HL-60 (cell line): ENCODE measurements at regions not wholly inside any gene's neighbourhood (a gene's known extent, or its start where the extent isn't known, plus 50 kb on each side); places are given as distances from the start of the nearest gene placed in this dataset.

ENCODE experiments used
- DNase-seq, 2 experiments: peaks; one replicate each; pipeline ENCODE4 v3.0.0-alpha.2; 2010 to 2020; ENCODE audit warnings: low read depth in 1 of 2, low spot score in 1 of 2
- H3K27ac ChIP-seq: fragments of 250-450 bp; sonication (Bioruptor Pico); replicated peaks from 2 replicates; pipeline ENCODE4 v1.5.1; 2020; ENCODE audit warnings: mild to moderate bottlenecking, moderate library complexity
- H3K27me3 ChIP-seq: fragments of 250-450 bp; sonication (Bioruptor Pico); 2 replicates; pipeline ENCODE4 v1.5.1; 2021; ENCODE audit warnings: mild to moderate bottlenecking, moderate library complexity; ENCODE audit not compliant: insufficient read depth, poor library complexity, severe bottlenecking
- H3K4me3 ChIP-seq: replicated peaks from 2 replicates; pipeline ENCODE4 v1.5.1; 2011; ENCODE audit warnings: mild to moderate bottlenecking, control low read depth, low read length; ENCODE audit not compliant: insufficient read depth
- GABPA ChIP-seq: IDR thresholded peaks from 2 replicates; pipeline ENCODE4 v1.6.1; 2012; ENCODE audit warnings: low read depth
- POLR2AphosphoS5 ChIP-seq: IDR thresholded peaks from 2 replicates; pipeline ENCODE4 v1.6.1; 2012; ENCODE audit warnings: low read depth
- SPI1 ChIP-seq: IDR thresholded peaks from 2 replicates; pipeline ENCODE4 v1.6.1; 2012; ENCODE audit warnings: low read depth, mild to moderate bottlenecking, borderline replicate concordance
- TF ChIP-seq, protein P1 (sequence below): IDR thresholded peaks from one replicate; pipeline ENCODE4 v1.5.1; 2011; ENCODE audit warnings: low read length, control low read depth, inconsistent platforms; ENCODE audit not compliant: insufficient read depth
- TF ChIP-seq, protein P2 (sequence below): IDR thresholded peaks from 2 replicates; pipeline ENCODE4 v1.6.1; 2012; ENCODE audit warnings: low read depth; ENCODE audit not compliant: insufficient replicate concordance

DNA sequence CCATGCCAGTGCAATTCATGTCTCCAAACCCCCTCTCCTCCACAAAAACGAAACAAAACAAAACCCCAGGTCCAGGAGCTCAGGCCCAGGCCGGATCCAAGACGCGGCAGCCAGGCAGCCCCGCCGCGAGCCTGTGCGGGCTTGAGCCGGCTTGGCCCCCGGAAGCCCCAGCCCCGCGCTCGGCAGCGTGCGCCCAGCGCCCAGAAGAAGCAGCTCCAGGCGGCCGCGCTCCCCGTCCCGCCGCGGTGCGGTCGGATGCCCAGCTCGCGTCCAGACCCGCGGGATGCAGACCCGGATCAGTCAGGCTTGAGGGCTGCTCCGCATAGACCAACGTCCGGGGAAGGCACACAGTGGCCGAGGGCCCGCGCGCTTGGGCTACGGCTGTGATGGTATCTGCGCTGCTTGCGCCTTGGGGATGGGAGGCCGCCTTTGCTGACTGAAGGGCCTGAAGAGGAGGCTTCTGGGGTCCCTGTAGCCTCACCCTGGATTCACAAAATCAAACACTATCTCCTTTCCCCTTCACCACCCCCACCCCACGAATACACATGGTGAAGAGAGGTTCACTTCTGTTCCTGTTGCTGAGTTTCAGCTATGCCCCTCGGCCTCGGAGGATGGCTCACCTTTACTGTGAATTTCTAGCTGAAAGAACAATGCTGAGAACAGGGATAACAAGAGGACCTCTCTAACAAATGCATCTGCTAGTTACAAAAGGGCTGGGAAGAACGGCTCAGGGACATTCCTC, 79.9 kb upstream of the EN2 start:
- TF ChIP-seq, protein P1, sequence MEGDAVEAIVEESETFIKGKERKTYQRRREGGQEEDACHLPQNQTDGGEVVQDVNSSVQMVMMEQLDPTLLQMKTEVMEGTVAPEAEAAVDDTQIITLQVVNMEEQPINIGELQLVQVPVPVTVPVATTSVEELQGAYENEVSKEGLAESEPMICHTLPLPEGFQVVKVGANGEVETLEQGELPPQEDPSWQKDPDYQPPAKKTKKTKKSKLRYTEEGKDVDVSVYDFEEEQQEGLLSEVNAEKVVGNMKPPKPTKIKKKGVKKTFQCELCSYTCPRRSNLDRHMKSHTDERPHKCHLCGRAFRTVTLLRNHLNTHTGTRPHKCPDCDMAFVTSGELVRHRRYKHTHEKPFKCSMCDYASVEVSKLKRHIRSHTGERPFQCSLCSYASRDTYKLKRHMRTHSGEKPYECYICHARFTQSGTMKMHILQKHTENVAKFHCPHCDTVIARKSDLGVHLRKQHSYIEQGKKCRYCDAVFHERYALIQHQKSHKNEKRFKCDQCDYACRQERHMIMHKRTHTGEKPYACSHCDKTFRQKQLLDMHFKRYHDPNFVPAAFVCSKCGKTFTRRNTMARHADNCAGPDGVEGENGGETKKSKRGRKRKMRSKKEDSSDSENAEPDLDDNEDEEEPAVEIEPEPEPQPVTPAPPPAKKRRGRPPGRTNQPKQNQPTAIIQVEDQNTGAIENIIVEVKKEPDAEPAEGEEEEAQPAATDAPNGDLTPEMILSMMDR, result no peak
- TF ChIP-seq POLR2AphosphoS5, result no peak
- no peak overlapping the region for H3K4me3 ChIP-seq
- H3K27me3 ChIP-seq, result peaks cover 91% of the 10 kb centered on the region
- H3K27ac ChIP-seq, result no peak overlapping the region
- no peak for DNase-seq

DNA sequence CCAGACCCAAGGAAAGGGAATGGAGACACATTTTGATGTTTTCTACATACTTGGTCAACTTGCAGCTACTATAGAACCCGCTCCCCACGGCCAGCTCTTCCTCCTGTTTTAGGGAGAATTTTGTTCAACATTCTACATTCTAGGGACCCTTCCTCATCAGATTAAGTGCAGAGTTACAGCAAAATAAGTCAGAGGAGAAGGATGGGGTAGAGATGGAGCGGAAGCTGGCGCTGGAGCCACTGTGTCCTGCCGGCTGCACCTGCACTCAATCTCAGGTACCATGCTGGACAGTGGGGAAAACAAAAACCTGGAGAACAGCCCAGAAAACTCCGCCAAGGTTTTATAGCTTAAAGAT, 79.4 kb upstream of the EN2 start:
- peaks cover 89% of the 10 kb centered on the region for H3K27me3 ChIP-seq
- no peak overlapping the region for H3K27ac ChIP-seq
- TF ChIP-seq, protein P2, sequence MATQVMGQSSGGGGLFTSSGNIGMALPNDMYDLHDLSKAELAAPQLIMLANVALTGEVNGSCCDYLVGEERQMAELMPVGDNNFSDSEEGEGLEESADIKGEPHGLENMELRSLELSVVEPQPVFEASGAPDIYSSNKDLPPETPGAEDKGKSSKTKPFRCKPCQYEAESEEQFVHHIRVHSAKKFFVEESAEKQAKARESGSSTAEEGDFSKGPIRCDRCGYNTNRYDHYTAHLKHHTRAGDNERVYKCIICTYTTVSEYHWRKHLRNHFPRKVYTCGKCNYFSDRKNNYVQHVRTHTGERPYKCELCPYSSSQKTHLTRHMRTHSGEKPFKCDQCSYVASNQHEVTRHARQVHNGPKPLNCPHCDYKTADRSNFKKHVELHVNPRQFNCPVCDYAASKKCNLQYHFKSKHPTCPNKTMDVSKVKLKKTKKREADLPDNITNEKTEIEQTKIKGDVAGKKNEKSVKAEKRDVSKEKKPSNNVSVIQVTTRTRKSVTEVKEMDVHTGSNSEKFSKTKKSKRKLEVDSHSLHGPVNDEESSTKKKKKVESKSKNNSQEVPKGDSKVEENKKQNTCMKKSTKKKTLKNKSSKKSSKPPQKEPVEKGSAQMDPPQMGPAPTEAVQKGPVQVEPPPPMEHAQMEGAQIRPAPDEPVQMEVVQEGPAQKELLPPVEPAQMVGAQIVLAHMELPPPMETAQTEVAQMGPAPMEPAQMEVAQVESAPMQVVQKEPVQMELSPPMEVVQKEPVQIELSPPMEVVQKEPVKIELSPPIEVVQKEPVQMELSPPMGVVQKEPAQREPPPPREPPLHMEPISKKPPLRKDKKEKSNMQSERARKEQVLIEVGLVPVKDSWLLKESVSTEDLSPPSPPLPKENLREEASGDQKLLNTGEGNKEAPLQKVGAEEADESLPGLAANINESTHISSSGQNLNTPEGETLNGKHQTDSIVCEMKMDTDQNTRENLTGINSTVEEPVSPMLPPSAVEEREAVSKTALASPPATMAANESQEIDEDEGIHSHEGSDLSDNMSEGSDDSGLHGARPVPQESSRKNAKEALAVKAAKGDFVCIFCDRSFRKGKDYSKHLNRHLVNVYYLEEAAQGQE, result no peak
- TF ChIP-seq SPI1, result no peak
- TF ChIP-seq, protein P1, result no peak
- no peak for TF ChIP-seq GABPA
- TF ChIP-seq POLR2AphosphoS5, result no peak
- no peak for DNase-seq
- no peak overlapping the region for H3K4me3 ChIP-seq

DNA sequence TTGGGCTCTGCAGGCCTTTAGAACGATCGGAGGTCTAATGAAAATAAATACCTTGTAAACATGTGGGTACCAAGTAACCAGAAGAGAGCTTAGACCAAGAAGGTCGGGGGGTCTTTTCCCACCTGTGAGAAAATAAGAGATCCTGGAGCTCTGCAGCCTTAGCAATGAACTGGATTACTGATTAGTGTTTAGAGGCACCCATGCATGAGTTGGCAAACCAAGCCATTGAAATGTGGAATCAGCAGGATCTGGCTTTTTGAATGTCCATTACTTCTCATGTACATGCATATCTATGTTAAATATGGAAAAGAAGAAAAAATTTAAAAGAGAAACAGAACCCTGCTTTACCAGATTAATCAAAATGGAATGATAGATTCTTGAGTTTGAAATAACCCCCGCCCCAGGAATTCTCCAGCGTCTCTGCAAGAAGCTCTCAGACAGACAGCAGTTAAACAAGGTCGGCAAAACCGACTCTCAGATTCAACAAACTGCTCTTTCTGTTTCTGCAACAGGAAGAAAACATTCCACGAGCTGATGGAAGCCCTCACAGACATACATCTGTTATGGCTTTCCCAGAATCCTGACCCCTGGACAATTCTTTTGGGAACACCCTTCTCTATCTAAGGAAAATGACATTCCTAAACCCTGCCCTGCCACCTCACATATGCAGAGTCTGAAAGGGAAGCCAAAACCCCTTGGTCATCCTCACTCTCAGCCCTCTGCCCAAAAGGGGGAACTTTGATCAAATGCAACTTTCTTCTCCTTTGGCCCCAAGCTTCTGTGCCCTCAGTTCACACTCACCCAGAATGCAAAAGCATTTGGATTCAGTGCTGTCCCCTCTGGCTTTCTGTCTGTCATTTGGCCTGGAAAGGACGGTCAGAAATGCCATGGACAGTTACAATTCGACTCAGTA, 78.7 kb upstream of the EN2 start:
- TF ChIP-seq, protein P2, result no peak
- TF ChIP-seq POLR2AphosphoS5 (no peak), SPI1 (no peak), GABPA (no peak)
- TF ChIP-seq, protein P1, result no peak
- Histone ChIP-seq H3K4me3 (no peak overlapping the region), H3K27me3 (peaks cover 85% of the 10 kb centered on the region), H3K27ac (no peak overlapping the region)
- DNase-seq, result no peak
